ENCODE measurements at regions not wholly inside any gene's neighbourhood (a gene's known extent, or its start where the extent isn't known, plus 50 kb on each side); places are given as distances from the start of the nearest gene placed in this dataset.

GRCh38 chr12:30090258-30090657, 306.5 kb upstream of the TMTC1 start:
- DNase-seq (ENCODE audit: low spot score) (no peak), ATAC-seq (ENCODE audit: low FRiP score) (no peak)
- TF ChIP-seq CTCF (IDR thresholded peaks at IDR 0.05), result no peak

- DNase-seq (ENCODE audit: low spot score) (no peak), ATAC-seq (ENCODE audit: low FRiP score) (no peak)
- TF ChIP-seq CTCF (IDR thresholded peaks at IDR 0.05), result no peak
These were observed 304.7 kb upstream of the TMTC1 start for GRCh38 chr12:30088259-30088995.

- DNase-seq (ENCODE audit: low spot score), result no peak
- TF ChIP-seq CTCF (IDR thresholded peaks at IDR 0.05), result no peak
- no peak for ATAC-seq (ENCODE audit: low FRiP score)
These were observed 298.6 kb upstream of the TMTC1 start for GRCh38 chr12:30082381-30082780.

GRCh38 chr12:30074916-30075315, 291.2 kb upstream of the TMTC1 start:
- DNase-seq (ENCODE audit: low spot score) (no peak), ATAC-seq (ENCODE audit: low FRiP score) (no peak)
- no peak for TF ChIP-seq CTCF (IDR thresholded peaks at IDR 0.05)

- DNase-seq (ENCODE audit: low spot score) (no peak), ATAC-seq (ENCODE audit: low FRiP score) (no peak)
- no peak for TF ChIP-seq CTCF (IDR thresholded peaks at IDR 0.05)
These were observed 289.1 kb upstream of the TMTC1 start for GRCh38 chr12:30072824-30073223.

- no peak for TF ChIP-seq CTCF (IDR thresholded peaks at IDR 0.05)
- DNase-seq (ENCODE audit: low spot score) (no peak), ATAC-seq (ENCODE audit: low FRiP score) (no peak)
These were observed 283.4 kb upstream of the TMTC1 start for GRCh38 chr12:30067146-30067545.

GRCh38 chr12:30064906-30065305, 281.2 kb upstream of the TMTC1 start:
- no peak for TF ChIP-seq CTCF (IDR thresholded peaks at IDR 0.05)
- ATAC-seq (ENCODE audit: low FRiP score) (no peak), DNase-seq (ENCODE audit: low spot score) (no peak)

Data from omental fat pad (tissue), 3 donors.